GM12878 (cell line): ENCODE measurements at regions not wholly inside any gene's neighbourhood (a gene's known extent, or its start where the extent isn't known, plus 50 kb on each side); places are given as distances from the start of the nearest gene placed in this dataset.

ENCODE experiments used
- ATAC-seq: fragments of 200-7000 bp; cut with Tn5 transposase; 3 replicates; pipeline ENCODE4 v1.9.1; 2020; ENCODE audit warnings: mild to moderate bottlenecking, moderate library complexity
- BruUV-seq: library from RNA; stranded (reverse); fragments of 400-500 nt; replicated peaks from 2 replicates; lab custom pipeline; 2021; lab: Mats Ljungman, UMichigan
- CTCF ChIA-PET: fragments of 300-600 bp; sonication (Branson Sonifier 250); formaldehyde crosslinking; extraction: SDS; loops from one replicate; lab custom pipeline; 2021; ENCODE audit warnings: inconsistent platforms; lab: Yijun Ruan, JAX
- POLR2A ChIA-PET: fragments of 350-600 bp; formaldehyde crosslinking; extraction: SDS; loops from one replicate; lab custom pipeline; 2021; ENCODE audit warnings: inconsistent platforms; lab: Charles Lee
- RAD21 ChIA-PET: fragments of 300-600 bp; sonication (Branson Sonifier 250); formaldehyde crosslinking; loops from one replicate; lab custom pipeline; 2023; ENCODE audit warnings: antibody characterized with exemption; ENCODE audit not compliant: unreplicated experiment; lab: Charles Lee
- SMC1A ChIA-PET: fragments of 300-600 bp; sonication (Branson Sonifier 250); formaldehyde crosslinking; loops from one replicate; lab custom pipeline; 2023; ENCODE audit not compliant: unreplicated experiment, uncharacterized antibody; lab: Charles Lee
- DNase-seq: peaks from one replicate; pipeline ENCODE4 v3.0.0-alpha.2; 2011; ENCODE audit warnings: low read depth, low spot score
- FAIRE-seq: peaks from 3 replicates; lab custom pipeline; 2011; peaks lifted over from hg19 to GRCh38; lab: Jason Lieb, UNC
- H2AFZ ChIP-seq: 2 replicates; pipeline ENCODE4 v1.6.0; 2011; ENCODE audit warnings: low read depth, low read length, control low read depth; ENCODE audit not compliant: control insufficient read depth
- H3K27ac ChIP-seq: 2 replicates; pipeline ENCODE4 v1.5.1; 2011; ENCODE audit warnings: control low read depth; ENCODE audit not compliant: control insufficient read depth, insufficient read depth
- H3K27me3 ChIP-seq, 2 experiments: replicated peaks in 1 of 2; 2 replicates each; pipeline versions ENCODE4 v1.6.0 to v1.6.1; 2011; ENCODE audit warnings: low read length in 1 of 2; ENCODE audit not compliant: control insufficient read depth in 2 of 2, insufficient read depth in 2 of 2
- H3K36me3 ChIP-seq, 2 experiments: 2 replicates each; pipeline ENCODE4 v1.5.1; 2011; ENCODE audit warnings: low read length in 1 of 2; ENCODE audit not compliant: control insufficient read depth in 2 of 2, insufficient read depth in 2 of 2
- H3K4me1 ChIP-seq: 2 replicates; pipeline ENCODE4 v1.6.1; 2011; ENCODE audit warnings: mild to moderate bottlenecking, low read length, moderate library complexity, mixed read lengths; ENCODE audit not compliant: control insufficient read depth, insufficient read depth
- H3K4me2 ChIP-seq: 2 replicates; pipeline ENCODE4 v1.6.0; 2011; ENCODE audit warnings: control low read depth; ENCODE audit not compliant: control insufficient read depth, insufficient read depth
- H3K4me3 ChIP-seq: fragments of 200-600 bp; sonication (generic); 2 replicates; pipeline ENCODE4 v1.5.1; 2016
- H3K79me2 ChIP-seq: 2 replicates; pipeline ENCODE4 v1.6.0; 2011; ENCODE audit warnings: low read length; ENCODE audit not compliant: control insufficient read depth, insufficient read depth
- H3K9ac ChIP-seq: 2 replicates; pipeline ENCODE4 v1.8.0; 2011; ENCODE audit warnings: low read length, control low read depth, mixed read lengths; ENCODE audit not compliant: control insufficient read depth, insufficient read depth
- H3K9me3 ChIP-seq: replicated peaks from 3 replicates; pipeline ENCODE4 v1.5.1; 2011; ENCODE audit warnings: mild to moderate bottlenecking, low read length; ENCODE audit not compliant: control insufficient read depth, insufficient read depth
- H4K20me1 ChIP-seq: 2 replicates; pipeline ENCODE4 v1.6.0; 2011; ENCODE audit not compliant: control insufficient read depth, insufficient read depth
- CEBPZ ChIP-seq: fragments of 150-350 bp; IDR thresholded peaks from 2 replicates; pipeline ENCODE4 v1.6.1; 2016; ENCODE audit warnings: low read depth, low read length
- E2F8 ChIP-seq: fragments of 450-650 bp; IDR thresholded peaks from 2 replicates; pipeline ENCODE4 v1.6.1; 2018; ENCODE audit warnings: mild to moderate bottlenecking, low read depth, moderate library complexity; ENCODE audit not compliant: partially characterized antibody
- EGR1 ChIP-seq, 2 experiments: IDR thresholded peaks; 1 replicate in 1 of 2; 2 replicates in 1 of 2; pipeline ENCODE4 v1.6.1; 2011 to 2012; ENCODE audit warnings: low read depth in 2 of 2, low read length in 2 of 2, borderline replicate concordance in 1 of 2, mild to moderate bottlenecking in 1 of 2, moderate library complexity in 1 of 2
- EZH2 ChIP-seq: IDR thresholded peaks from 2 replicates; pipeline ENCODE4 v1.6.1; 2012; ENCODE audit warnings: low read depth, mild to moderate bottlenecking, control low read depth, inconsistent platforms, low read length, borderline replicate concordance; ENCODE audit not compliant: control insufficient read depth
- IRF3 ChIP-seq: fragments of 450-650 bp; IDR thresholded peaks from 2 replicates; pipeline ENCODE4 v1.6.1; 2014; ENCODE audit warnings: mild to moderate bottlenecking
- KDM1A ChIP-seq: fragments of 200-600 bp; sonication (generic); IDR thresholded peaks from 2 replicates; pipeline ENCODE4 v1.6.1; 2016; ENCODE audit warnings: borderline replicate concordance
- NFYA ChIP-seq: IDR thresholded peaks from 2 replicates; pipeline ENCODE4 v1.6.1; 2011; ENCODE audit warnings: low read depth, mild to moderate bottlenecking, low read length, improper control_type of control experiment, borderline replicate concordance
- SKIL ChIP-seq: fragments of 450-650 bp; IDR thresholded peaks from 2 replicates; pipeline ENCODE4 v1.6.1; 2017; ENCODE audit warnings: mild to moderate bottlenecking, low read depth, inconsistent platforms; ENCODE audit not compliant: poor library complexity, severe bottlenecking
- SMARCA5 ChIP-seq: fragments of 450-650 bp; IDR thresholded peaks from 2 replicates; pipeline ENCODE4 v1.6.1; 2017; ENCODE audit warnings: mild to moderate bottlenecking
- SREBF2 ChIP-seq: IDR thresholded peaks from 2 replicates; pipeline ENCODE4 v1.6.1; 2012; ENCODE audit warnings: mild to moderate bottlenecking, low read length
- ZBTB4 ChIP-seq: fragments of 450-650 bp; formaldehyde crosslinking; IDR thresholded peaks from 2 replicates; pipeline ENCODE4 v1.4.0; 2022; ENCODE audit warnings: mild to moderate bottlenecking, moderate library complexity
- WGBS: methylation state at CpG from one replicate; pipeline ENCODE4 v1.1.6; 2016; ENCODE audit warnings: low lambda C conversion rate; ENCODE audit not compliant: insufficient replicate concordance, insufficient coverage; ENCODE audit errors: missing lambda C conversion rate; 5-methylcytosine and 5-hydroxymethylcytosine counted together
- in situ Hi-C: fragments of 300-500 bp; cut with MboI; formaldehyde crosslinking; loops from 9 replicates; pipeline ENCODE4 v1.14.3; 2018; ENCODE audit warnings: mixed read lengths
- intact Hi-C: fragments of 100-400 bp; cut with micrococcal nuclease; formaldehyde crosslinking; loops from one replicate; pipeline ENCODE4 v1.14.2; 2022; ENCODE audit not compliant: unreplicated experiment

GRCh38 chr16:65910291-65910690 lies 456.2 kb upstream of the CDH5 start:
- WGBS: 18% methylated on average over 5 of the region's 5 CpGs
- POLR2A ChIA-PET: no interaction called here
- FAIRE-seq: no peak
- RAD21 ChIA-PET: no interaction called here
- BruUV-seq: no TSS peak
- CTCF ChIA-PET: no interaction called here
- Histone ChIP-seq H3K4me2 (no peak overlapping the region), H3K27me3 (no peaks in the 10 kb centered on the region), H3K4me3 (no peak overlapping the region), H3K27ac (no peak overlapping the region), H3K9me3 (no peaks in the 10 kb centered on the region), H4K20me1 (no peaks in the 10 kb centered on the region), H3K36me3 (no peaks in the 10 kb centered on the region), H2AFZ (no peak overlapping the region), H3K79me2 (no peaks in the 10 kb centered on the region), H3K4me1 (no peaks in the 10 kb centered on the region), H3K9ac (no peak overlapping the region)
- intact Hi-C loops (no loop called here), in situ Hi-C loops (no loop called here)
- TF ChIP-seq SKIL: no peak
- no peak for TF ChIP-seq ZBTB4
- no peak for TF ChIP-seq EZH2
- no peak for TF ChIP-seq KDM1A
- TF ChIP-seq NFYA: no peak
- no peak for TF ChIP-seq IRF3
- no peak for TF ChIP-seq E2F8
- TF ChIP-seq EGR1 (IDR thresholded peaks at IDR 0.05; ENCODE audit: borderline replicate concordance in 1 of 2, low read depth in 2 of 2, low read length in 2 of 2): no peak
- TF ChIP-seq SREBF2: no peak
- no peak for TF ChIP-seq SMARCA5
- no peak for TF ChIP-seq CEBPZ
- DNase-seq: no peak
- SMC1A ChIA-PET: interaction anchor here (0.6 kb wide), 1 partner anchor 251 kb away, joined by 3 read pairs; no protein-coding TSS in a partner anchor
- ATAC-seq: no peak
